Suprapubic skin (tissue), 4 donors: ENCODE measurements at regions not wholly inside any gene's neighbourhood (a gene's known extent, or its start where the extent isn't known, plus 50 kb on each side); places are given as distances from the start of the nearest gene placed in this dataset.

Source experiments
- CTCF ChIP-seq, 2 donors: fragments of 200-600 bp in 1 of 2; fragments of 450-650 bp in 1 of 2; sonication (generic) in 1 of 2; IDR thresholded peaks; one replicate each; pipeline ENCODE4 v1.5.1; 2016 to 2019; ENCODE audit warnings: antibody characterized with exemption in 2 of 2, mild to moderate bottlenecking in 1 of 2, moderate library complexity in 1 of 2
- EP300 ChIP-seq: sonication (generic); formaldehyde crosslinking; IDR thresholded peaks from one replicate; pipeline ENCODE4 v1.6.1; 2017; ENCODE audit warnings: antibody characterized with exemption
- POLR2AphosphoS5 ChIP-seq, 3 donors: sonication (generic); formaldehyde crosslinking; IDR thresholded peaks; one replicate each; pipeline ENCODE4 v1.6.1; 2017; ENCODE audit warnings: antibody characterized with exemption in 3 of 3

- TF ChIP-seq CTCF (IDR thresholded peaks at IDR 0.05) (no peak), POLR2AphosphoS5 (IDR thresholded peaks at IDR 0.05) (no peak), EP300 (no peak)
These were observed 130.6 kb downstream of the TBX18 start for GRCh38 chr6:84633771-84634170.
